SK-N-SH (cell line): ENCODE measurements at regions not wholly inside any gene's neighbourhood (a gene's known extent, or its start where the extent isn't known, plus 50 kb on each side); places are given as distances from the start of the nearest gene placed in this dataset.

Experiments used
- GABPA ChIP-seq: IDR thresholded peaks from 2 replicates; pipeline ENCODE4 v1.4.0; 2012; ENCODE audit warnings: low read depth, mild to moderate bottlenecking
- RAD21 ChIP-seq: IDR thresholded peaks from 2 replicates; pipeline ENCODE4 v1.6.1; 2012; ENCODE audit warnings: mild to moderate bottlenecking, low read length
- RFX5 ChIP-seq: IDR thresholded peaks from 2 replicates; pipeline ENCODE4 v1.6.1; 2012; ENCODE audit warnings: mild to moderate bottlenecking, improper control_type of control experiment, low read length
- SIN3A ChIP-seq: IDR thresholded peaks from 2 replicates; pipeline ENCODE4 v1.6.1; 2012; ENCODE audit warnings: low read depth, mild to moderate bottlenecking, low read length, moderate library complexity, borderline replicate concordance

- TF ChIP-seq RAD21 (no peak), SIN3A (no peak), GABPA (no peak), RFX5 (no peak)
Measured at GRCh38 chr13:54184576-54184975, 1156.0 kb downstream of the OLFM4 start.
